PC-3 (cell line): ENCODE measurements at regions not wholly inside any gene's neighbourhood (a gene's known extent, or its start where the extent isn't known, plus 50 kb on each side); places are given as distances from the start of the nearest gene placed in this dataset.

Source experiments
- CTCF ChIP-seq: fragments of 300-600 bp; sonication (generic); conservative IDR thresholded peaks from 2 replicates; pipeline ENCODE4 v1.5.1; 2017; ENCODE audit warnings: antibody characterized with exemption, low read depth, mild to moderate bottlenecking, low read length
- EZH2 ChIP-seq: fragments of 300-600 bp; sonication (generic); IDR thresholded peaks from one replicate; pipeline ENCODE4 v1.6.1; 2017; ENCODE audit warnings: antibody characterized with exemption, mild to moderate bottlenecking, low read length; ENCODE audit not compliant: unreplicated experiment
- EZH2phosphoT487 ChIP-seq: fragments of 300-600 bp; sonication (generic); IDR thresholded peaks from 2 replicates; pipeline ENCODE4 v1.6.1; 2018; ENCODE audit warnings: mild to moderate bottlenecking, antibody characterized with exemption, low read length, borderline replicate concordance

GRCh38 chr4:81883004-81883403 lies 411.3 kb upstream of the RASGEF1B start:
- TF ChIP-seq CTCF (no peak), EZH2 (no peak), EZH2phosphoT487 (no peak)
